ENCODE measurements at regions not wholly inside any gene's neighbourhood (a gene's known extent, or its start where the extent isn't known, plus 50 kb on each side); places are given as distances from the start of the nearest gene placed in this dataset.

GRCh38 chr15:96138985-96139384 lies 191.5 kb upstream of the NR2F2 start:
- TF ChIP-seq CTCF (IDR thresholded peaks at IDR 0.05; ENCODE audit: low read depth, low read length): no peak
- H3K4me3 ChIP-seq (ENCODE audit: low read length): no peak overlapping the region
- no peaks in the 10 kb centered on the region for H3K79me2 ChIP-seq (ENCODE audit: low read length)
- no peak overlapping the region for H3K27ac ChIP-seq (ENCODE audit: low read length)
- no peak overlapping the region for H2AFZ ChIP-seq (ENCODE audit: low read depth, low read length)
- no peaks in the 10 kb centered on the region for H3K36me3 ChIP-seq (replicated peaks; ENCODE audit: low read depth, low read length)
- peaks cover 2% of the 10 kb centered on the region; the same call in 1 of the 2 replicates for H3K27me3 ChIP-seq (ENCODE audit: low read depth, low read length)
- no peaks in the 10 kb centered on the region for H4K20me1 ChIP-seq (ENCODE audit: insufficient read depth, low read length)
- no peak overlapping the region for H3K4me2 ChIP-seq (ENCODE audit: low read length)
- H3K4me1 ChIP-seq (ENCODE audit: low read length): no peaks in the 10 kb centered on the region
- no peak overlapping the region for H3K9ac ChIP-seq (ENCODE audit: low read length)
- no peaks in the 10 kb centered on the region; the same call in 1 of the 2 replicates for H3K9me3 ChIP-seq (ENCODE audit: insufficient read depth, low read length)

- Histone ChIP-seq H3K27ac (ENCODE audit: low read length) (no peak overlapping the region), H3K4me3 (ENCODE audit: low read length) (no peak overlapping the region), H3K27me3 (ENCODE audit: low read depth, low read length) (peaks cover 18% of the 10 kb centered on the region), H3K79me2 (ENCODE audit: low read length) (no peaks in the 10 kb centered on the region), H3K9ac (ENCODE audit: low read length) (no peak overlapping the region), H3K4me1 (ENCODE audit: low read length) (no peaks in the 10 kb centered on the region), H3K36me3 (replicated peaks; ENCODE audit: low read depth, low read length) (no peaks in the 10 kb centered on the region), H3K4me2 (ENCODE audit: low read length) (no peak overlapping the region), H2AFZ (ENCODE audit: low read depth, low read length) (no peak overlapping the region), H4K20me1 (ENCODE audit: insufficient read depth, low read length) (no peaks in the 10 kb centered on the region), H3K9me3 (ENCODE audit: insufficient read depth, low read length) (no peaks in the 10 kb centered on the region; the same call in 1 of the 2 replicates)
- no peak for TF ChIP-seq CTCF (IDR thresholded peaks at IDR 0.05; ENCODE audit: low read depth, low read length)
- TF ChIP-seq EZH2phosphoT487 (IDR thresholded peaks at IDR 0.05; ENCODE audit: low read depth): no peak
These were observed 188.0 kb upstream of the NR2F2 start for GRCh38 chr15:96142498-96142897.

- TF ChIP-seq EZH2phosphoT487 (IDR thresholded peaks at IDR 0.05; ENCODE audit: low read depth) (no peak), CTCF (IDR thresholded peaks at IDR 0.05; ENCODE audit: low read depth, low read length) (no peak)
- no peaks in the 10 kb centered on the region for H3K36me3 ChIP-seq (replicated peaks; ENCODE audit: low read depth, low read length)
- H3K27ac ChIP-seq (ENCODE audit: low read length): no peak overlapping the region
- H3K9me3 ChIP-seq (ENCODE audit: insufficient read depth, low read length): no peaks in the 10 kb centered on the region
- no peak overlapping the region for H3K4me3 ChIP-seq (ENCODE audit: low read length)
- H4K20me1 ChIP-seq (ENCODE audit: insufficient read depth, low read length): no peaks in the 10 kb centered on the region
- H3K4me2 ChIP-seq (ENCODE audit: low read length): no peak overlapping the region
- H3K4me1 ChIP-seq (ENCODE audit: low read length): no peaks in the 10 kb centered on the region
- peaks cover 18% of the 10 kb centered on the region for H3K27me3 ChIP-seq (ENCODE audit: low read depth, low read length)
- H2AFZ ChIP-seq (ENCODE audit: low read depth, low read length): no peak overlapping the region
- H3K9ac ChIP-seq (ENCODE audit: low read length): no peak overlapping the region
- no peaks in the 10 kb centered on the region for H3K79me2 ChIP-seq (ENCODE audit: low read length)
These were observed 185.8 kb upstream of the NR2F2 start for GRCh38 chr15:96144734-96145133.

DNA sequence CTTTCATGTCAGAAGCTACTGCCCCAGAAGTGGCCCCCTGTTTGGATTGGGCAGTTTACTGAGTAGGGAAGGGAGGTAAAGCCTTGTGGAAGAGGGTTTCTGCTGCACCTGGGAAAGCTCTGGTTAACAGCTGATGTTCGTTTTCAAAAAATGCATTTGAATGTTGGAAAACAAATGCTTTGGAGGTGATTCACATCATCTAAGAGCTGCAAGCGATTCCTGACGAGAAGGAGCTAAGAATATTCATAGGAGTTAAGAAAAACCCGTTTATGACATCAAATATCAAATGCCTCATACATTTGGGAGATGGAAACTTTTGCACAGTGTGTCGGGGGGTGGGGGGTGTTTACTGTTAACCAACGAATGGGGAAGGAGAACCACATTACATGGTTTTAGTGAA lies 183.8 kb upstream of the NR2F2 start:
- Histone ChIP-seq H3K4me1 (ENCODE audit: low read length) (no peaks in the 10 kb centered on the region), H3K36me3 (replicated peaks; ENCODE audit: low read depth, low read length) (no peaks in the 10 kb centered on the region)

More for the DNA sequence above, 183.8 kb upstream of the NR2F2 start:
- Histone ChIP-seq H3K4me2 (ENCODE audit: low read length) (no peak overlapping the region), H3K9ac (ENCODE audit: low read length) (no peak overlapping the region), H3K9me3 (ENCODE audit: insufficient read depth, low read length) (no peaks in the 10 kb centered on the region), H3K79me2 (ENCODE audit: low read length) (no peaks in the 10 kb centered on the region), H2AFZ (ENCODE audit: low read depth, low read length) (no peak overlapping the region), H3K4me3 (ENCODE audit: low read length) (no peak overlapping the region), H3K27ac (ENCODE audit: low read length) (no peak overlapping the region), H3K27me3 (ENCODE audit: low read depth, low read length) (peaks cover 18% of the 10 kb centered on the region), H4K20me1 (ENCODE audit: insufficient read depth, low read length) (no peaks in the 10 kb centered on the region)
- TF ChIP-seq CTCF (IDR thresholded peaks at IDR 0.05; ENCODE audit: low read depth, low read length) (no peak), EZH2phosphoT487 (IDR thresholded peaks at IDR 0.05; ENCODE audit: low read depth) (no peak)

Data from OCI-LY3 (cell line).